Skeletal muscle cell (primary cell): ENCODE measurements at regions not wholly inside any gene's neighbourhood (a gene's known extent, or its start where the extent isn't known, plus 50 kb on each side); places are given as distances from the start of the nearest gene placed in this dataset.
A peak's percentile ranks its signal among the peaks of the same experiment; 100 is the strongest.
"Not testable (repeated sequence)": the region's sequence is repeated elsewhere in the genome, so short reads cannot be mapped to it uniquely, and the experiment has no call there.

Experiments used
- DNase-seq: peaks from one replicate; pipeline ENCODE4 v3.0.0-alpha.2; 2010; ENCODE audit warnings: low read depth
- H3K4me3 ChIP-seq: 2 replicates; pipeline ENCODE4 v1.5.1; 2011; ENCODE audit warnings: low read depth, mild to moderate bottlenecking, control low read depth, low read length, moderate library complexity

GRCh38 chr12:46970636-46971035 lies 108.8 kb upstream of the PCED1B start:
- H3K4me3 ChIP-seq, result no peak overlapping the region
- no peak for DNase-seq

- not testable (repeated sequence) for DNase-seq
Observed at GRCh38 chr12:46973937-46974336, 105.5 kb upstream of the PCED1B start.

DNA sequence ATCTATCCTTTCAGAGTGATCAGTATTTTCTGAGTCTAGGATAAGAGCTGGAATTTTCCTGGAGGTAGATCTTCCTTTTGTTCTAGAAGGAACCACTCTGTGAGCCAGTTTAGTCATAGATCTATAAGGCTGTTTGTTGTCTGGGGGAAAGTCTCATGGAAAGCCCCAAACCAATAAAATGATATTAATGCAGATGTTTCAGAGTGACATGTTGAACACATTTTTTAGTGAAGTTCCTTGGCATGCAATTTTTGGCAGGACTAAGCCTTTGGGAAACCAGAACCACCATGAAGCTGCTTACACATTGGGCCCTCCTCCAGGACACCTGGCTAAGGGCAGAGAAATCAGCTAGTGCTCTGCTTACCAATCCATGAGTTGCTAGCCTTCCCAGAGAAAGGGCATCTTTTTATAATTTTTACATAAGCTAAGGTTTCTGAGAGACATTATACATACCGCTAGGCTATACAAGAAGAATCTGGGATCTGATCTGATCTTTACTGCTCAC lies 101.5 kb upstream of the PCED1B start:
- H3K4me3 ChIP-seq, result no peak overlapping the region
- DNase-seq, result no peak

More at GRCh38 chr12:46973937-46974336, 105.5 kb upstream of the PCED1B start:
- not testable (repeated sequence) for H3K4me3 ChIP-seq

- no peak overlapping the region for H3K4me3 ChIP-seq
- DNase-seq, result no peak
Observed at GRCh38 chr12:46981622-46982021, 97.8 kb upstream of the PCED1B start.

- no peak overlapping the region for H3K4me3 ChIP-seq
- DNase-seq, result no peak
Observed at GRCh38 chr12:46982629-46983392, 96.6 kb upstream of the PCED1B start.

- H3K4me3 ChIP-seq, result no peak overlapping the region
- no peak for DNase-seq
Observed at GRCh38 chr12:46983393-46983793, 96.0 kb upstream of the PCED1B start.

GRCh38 chr12:46983959-46984841 lies 95.2 kb upstream of the PCED1B start:
- no peak overlapping the region for H3K4me3 ChIP-seq
- no peak for DNase-seq

DNA sequence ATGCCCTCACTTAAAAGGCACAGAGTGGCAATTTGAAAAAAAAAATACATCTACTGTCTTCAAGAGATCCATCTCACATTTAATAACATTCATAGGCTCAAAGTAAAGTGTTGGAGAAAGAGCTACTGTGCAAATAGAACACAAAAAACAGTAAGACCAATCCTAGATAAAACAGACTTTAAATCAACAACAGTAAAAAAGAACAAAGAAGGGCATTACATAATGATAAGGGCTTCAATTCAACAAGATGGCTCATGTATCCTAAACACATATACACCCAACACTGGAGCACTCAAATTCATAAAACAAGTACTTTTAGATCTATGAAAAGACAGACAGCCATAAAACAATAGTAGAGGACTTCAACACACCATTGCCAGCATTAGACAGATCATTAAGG lies 93.6 kb upstream of the PCED1B start:
- DNase-seq, result no peak
- no peak overlapping the region for H3K4me3 ChIP-seq

DNA sequence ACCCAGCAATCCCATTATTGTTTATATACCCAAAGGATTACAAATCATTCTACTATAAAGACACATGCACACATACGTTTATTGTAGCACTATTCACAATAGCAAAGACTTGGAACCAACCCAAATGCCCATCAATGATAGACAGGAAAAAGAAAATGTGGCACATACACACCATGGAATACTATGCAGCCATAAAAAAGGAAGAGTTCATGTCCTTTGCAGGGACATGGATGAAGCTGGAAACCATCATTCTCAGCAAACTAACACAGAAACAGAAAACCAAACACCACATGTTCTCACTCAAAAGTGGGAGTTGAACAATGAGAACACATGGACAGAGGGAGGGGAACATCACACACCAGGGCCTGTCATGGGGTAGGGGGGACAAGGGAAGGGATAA lies 91.3 kb upstream of the PCED1B start:
- DNase-seq, result not testable (repeated sequence)

DNA sequence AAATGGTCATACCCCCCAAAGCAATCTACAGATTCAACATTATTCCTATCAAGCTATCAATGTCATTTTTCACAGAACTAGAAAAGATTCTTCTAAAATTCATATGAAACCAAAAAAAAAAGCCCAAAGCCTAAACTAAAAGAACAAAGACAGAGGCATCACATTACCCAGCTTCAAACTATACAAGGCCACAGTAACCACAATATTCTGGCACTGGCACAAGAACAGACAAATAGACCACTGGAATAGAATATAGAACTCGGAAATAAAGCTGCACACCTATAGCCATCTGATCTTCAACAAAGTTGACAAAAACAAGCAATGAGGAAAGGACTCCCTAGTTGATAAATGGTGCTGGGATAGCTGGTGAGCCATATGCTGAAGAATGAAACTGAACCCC lies 89.2 kb upstream of the PCED1B start:
- no peak for DNase-seq
- no peak overlapping the region for H3K4me3 ChIP-seq

More for the DNA sequence above, 91.3 kb upstream of the PCED1B start:
- not testable (repeated sequence) for H3K4me3 ChIP-seq

GRCh38 chr12:46992051-46992450 lies 87.4 kb upstream of the PCED1B start:
- H3K4me3 ChIP-seq, DNase-seq: not testable (repeated sequence)

DNA sequence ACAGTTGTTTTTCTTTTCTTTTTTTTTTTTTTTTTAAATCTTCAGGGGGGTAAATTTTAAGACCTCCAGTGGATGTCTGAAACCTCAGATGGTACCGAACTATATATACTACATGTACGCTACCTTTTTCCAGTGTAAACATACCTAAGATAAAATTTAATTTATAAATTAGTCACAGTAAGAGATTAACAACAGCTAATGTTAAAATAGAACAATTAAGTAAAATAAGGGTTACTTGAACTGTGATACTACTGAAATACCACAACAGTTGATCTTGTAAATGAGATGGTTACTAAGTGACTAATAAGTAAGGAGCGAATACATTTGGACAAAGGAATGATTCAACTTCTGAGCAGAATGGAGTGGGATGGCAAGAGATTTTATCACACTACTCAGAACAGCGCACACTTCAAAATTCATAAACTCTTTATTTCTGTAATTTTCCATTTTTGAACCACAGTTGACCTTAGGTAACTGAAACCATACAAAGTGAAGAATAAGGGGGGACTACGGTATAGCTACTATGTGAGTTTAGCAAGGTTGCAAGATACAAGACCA lies 80.5 kb upstream of the PCED1B start:
- no peak overlapping the region for H3K4me3 ChIP-seq
- no peak for DNase-seq

DNA sequence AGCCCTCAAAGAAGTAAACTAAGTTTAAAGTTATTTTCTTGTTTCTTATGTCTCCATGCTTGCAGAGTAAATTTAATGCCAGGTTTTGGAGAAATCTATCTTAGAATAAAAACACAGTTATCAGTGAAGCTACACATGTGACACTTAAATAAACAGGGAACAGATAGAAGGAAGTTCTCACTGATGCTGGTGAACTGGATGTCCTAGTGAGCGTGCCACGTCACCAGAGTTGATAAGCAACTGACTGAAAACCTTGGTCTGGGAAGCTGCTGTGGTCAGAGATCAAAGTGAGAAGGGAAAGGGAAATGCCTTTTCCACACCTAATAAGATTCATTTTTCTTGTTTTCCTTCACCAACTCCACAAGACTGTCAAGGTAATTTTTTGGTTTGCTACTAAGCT lies 74.8 kb upstream of the PCED1B start:
- DNase-seq, result no peak

DNA sequence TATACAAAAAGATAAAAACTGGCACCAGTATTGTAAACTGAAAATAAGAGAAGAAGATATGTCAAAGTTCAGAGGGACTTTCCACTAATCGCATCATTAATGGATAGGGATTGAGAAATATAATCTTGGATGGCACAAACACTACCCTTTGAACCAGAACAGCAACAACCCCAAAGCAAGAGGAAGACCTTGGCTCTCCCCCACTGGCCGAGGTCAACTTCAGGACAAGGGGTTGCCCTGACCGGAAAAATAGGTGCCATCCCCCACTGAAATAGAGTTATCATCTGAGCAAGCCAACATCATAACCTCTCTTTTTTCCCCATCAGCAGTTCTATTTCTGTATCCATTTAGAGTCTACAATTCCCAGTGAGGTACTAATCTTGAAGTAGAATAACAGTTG lies 72.4 kb upstream of the PCED1B start:
- H3K4me3 ChIP-seq, result no peak overlapping the region
- DNase-seq, result no peak

More for the DNA sequence above, 74.8 kb upstream of the PCED1B start:
- no peak overlapping the region for H3K4me3 ChIP-seq

GRCh38 chr12:47012552-47012951 lies 66.9 kb upstream of the PCED1B start:
- DNase-seq, result no peak
- no peak overlapping the region for H3K4me3 ChIP-seq

DNA sequence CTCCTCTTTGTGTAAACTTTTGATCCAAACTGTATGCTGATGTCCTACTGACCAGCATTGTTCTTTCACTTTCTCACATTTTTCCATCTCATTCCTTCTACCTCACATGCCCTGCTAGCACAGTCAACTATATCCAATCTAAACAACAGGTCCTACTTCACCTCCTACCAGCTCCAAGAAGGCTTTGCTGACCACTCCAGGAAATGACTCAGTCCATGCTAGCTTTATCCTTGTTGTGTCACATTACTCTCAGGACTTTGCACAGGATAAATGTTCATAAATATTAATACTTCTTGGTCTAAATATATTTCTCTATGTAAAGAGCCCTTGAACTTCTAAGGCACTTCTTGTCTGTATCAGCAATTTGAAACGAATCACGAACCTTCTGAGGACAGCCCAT lies 64.9 kb upstream of the PCED1B start:
- H3K4me3 ChIP-seq, result no peak overlapping the region
- DNase-seq, result peak; percentile 67

GRCh38 chr12:47015381-47015780 lies 64.0 kb upstream of the PCED1B start:
- no peak for DNase-seq

DNA sequence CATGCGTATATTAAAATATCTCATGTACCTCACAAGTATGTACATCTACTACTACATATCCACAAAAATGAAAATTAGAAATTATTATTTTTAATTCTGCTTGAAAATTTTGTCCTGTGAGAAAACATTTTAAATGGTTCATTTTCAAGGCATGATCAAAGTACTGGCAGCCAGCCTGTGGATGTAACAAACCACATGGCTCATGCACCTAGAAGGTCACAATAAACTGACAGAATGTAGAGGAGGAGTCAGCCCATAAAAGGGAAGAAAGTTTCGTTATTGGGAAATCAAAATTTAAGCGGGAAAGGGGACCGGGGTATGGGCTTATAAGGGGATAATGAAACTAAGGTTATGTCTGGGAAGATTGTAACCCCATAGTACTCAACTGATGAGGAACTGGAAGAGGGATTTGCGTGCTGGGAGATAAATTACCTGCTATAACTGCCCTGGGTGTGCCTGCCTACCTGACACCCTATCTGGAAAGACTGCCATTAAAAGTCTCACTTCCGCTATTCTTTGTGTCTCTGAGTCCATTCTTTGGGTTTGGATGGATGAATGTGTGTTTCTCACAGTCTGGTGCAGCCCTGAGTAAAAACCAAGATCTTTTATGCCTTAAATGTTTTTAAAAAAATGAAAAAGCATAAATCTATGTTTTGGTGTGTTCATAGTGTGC lies 62.2 kb upstream of the PCED1B start:
- H3K4me3 ChIP-seq, result no peak overlapping the region
- no peak for DNase-seq

More at GRCh38 chr12:47015381-47015780, 64.0 kb upstream of the PCED1B start:
- H3K4me3 ChIP-seq, result no peak overlapping the region

DNA sequence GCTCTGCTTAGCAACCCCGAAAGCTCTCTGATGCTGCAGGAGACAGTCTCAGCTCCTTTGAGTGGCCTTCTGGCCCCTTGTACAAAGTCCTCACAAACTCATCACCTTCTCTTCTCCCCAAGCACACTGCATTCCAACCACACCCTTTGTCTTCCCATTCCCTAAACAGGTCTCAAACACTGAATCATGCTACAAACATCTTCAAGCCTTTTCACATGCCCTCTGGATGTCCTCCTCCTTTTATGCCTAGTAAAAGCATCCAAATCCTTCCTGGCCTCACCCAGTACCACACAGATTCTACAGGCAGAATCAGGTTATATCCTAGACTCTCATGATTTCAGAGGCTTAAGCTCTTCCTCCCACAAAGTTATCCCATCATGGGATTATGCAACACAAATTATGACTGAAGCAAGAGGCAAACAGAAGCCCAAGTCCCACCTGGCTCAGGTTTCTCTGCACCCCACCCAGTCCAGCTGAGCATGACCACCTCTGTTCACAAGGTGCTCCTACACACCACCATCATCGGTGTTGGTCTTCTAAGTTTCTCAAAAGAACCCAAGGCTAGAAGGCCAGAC lies 61.4 kb upstream of the PCED1B start:
- no peak for DNase-seq
- H3K4me3 ChIP-seq, result no peak overlapping the region
